IPS-20b (cell line): ENCODE measurements at regions not wholly inside any gene's neighbourhood (a gene's known extent, or its start where the extent isn't known, plus 50 kb on each side); places are given as distances from the start of the nearest gene placed in this dataset.

ENCODE experiments used
- H3K27ac ChIP-seq: one replicate; pipeline ENCODE4 v1.5.1; 2013; ENCODE audit warnings: low read length
- H3K27me3 ChIP-seq: 2 replicates; pipeline ENCODE4 v1.6.1; 2013; ENCODE audit warnings: mild to moderate bottlenecking, low read length, inconsistent platforms; ENCODE audit not compliant: insufficient read depth
- H3K36me3 ChIP-seq: 2 replicates; pipeline ENCODE4 v1.6.1; 2013; ENCODE audit warnings: low read depth, mild to moderate bottlenecking, inconsistent platforms, low read length, moderate library complexity; ENCODE audit not compliant: insufficient read depth
- H3K4me1 ChIP-seq: 2 replicates; pipeline ENCODE4 v1.6.1; 2013; ENCODE audit warnings: mild to moderate bottlenecking, control low read depth, inconsistent platforms, low read length, moderate library complexity; ENCODE audit not compliant: insufficient read depth
- H3K4me3 ChIP-seq: 2 replicates; pipeline ENCODE4 v1.5.1; 2013; ENCODE audit warnings: mild to moderate bottlenecking, low read length, inconsistent platforms
- H3K9ac ChIP-seq: 2 replicates; pipeline ENCODE4 v1.6.1; 2013; ENCODE audit warnings: low read depth, mild to moderate bottlenecking, inconsistent platforms, low read length, moderate library complexity
- H3K9me3 ChIP-seq: 2 replicates; pipeline ENCODE4 v1.6.1; 2013; ENCODE audit warnings: mild to moderate bottlenecking, low read depth, low read length, inconsistent platforms; ENCODE audit not compliant: insufficient read depth

DNA sequence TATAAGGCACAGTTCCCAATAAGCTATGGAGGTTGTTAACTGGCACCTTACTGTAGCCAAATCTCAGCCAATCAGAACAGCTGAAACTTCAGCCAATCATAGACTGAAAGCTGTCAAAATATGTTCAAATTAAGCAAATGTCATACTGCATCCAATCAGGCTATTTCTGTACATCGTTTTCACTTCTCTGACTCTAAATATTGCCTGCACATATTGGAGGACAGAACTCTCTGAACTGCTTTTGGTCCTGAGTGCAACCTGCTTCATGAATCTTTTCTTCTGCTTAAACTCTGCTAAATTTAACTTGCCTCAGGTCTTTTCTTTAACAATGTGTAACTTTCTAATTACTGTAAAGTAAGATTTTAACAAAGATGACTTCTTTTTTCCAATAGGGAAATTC lies 1198.9 kb upstream of the PCDH7 start:
- H3K4me1 ChIP-seq, result no peaks in the 10 kb centered on the region
- H3K36me3 ChIP-seq, result no peaks in the 10 kb centered on the region
- no peak overlapping the region for H3K27ac ChIP-seq
- H3K4me3 ChIP-seq, result no peak overlapping the region
- H3K9me3 ChIP-seq, result no peaks in the 10 kb centered on the region; the same call in 1 of the 2 replicates
- no peaks in the 10 kb centered on the region for H3K27me3 ChIP-seq
- no peak overlapping the region for H3K9ac ChIP-seq

DNA sequence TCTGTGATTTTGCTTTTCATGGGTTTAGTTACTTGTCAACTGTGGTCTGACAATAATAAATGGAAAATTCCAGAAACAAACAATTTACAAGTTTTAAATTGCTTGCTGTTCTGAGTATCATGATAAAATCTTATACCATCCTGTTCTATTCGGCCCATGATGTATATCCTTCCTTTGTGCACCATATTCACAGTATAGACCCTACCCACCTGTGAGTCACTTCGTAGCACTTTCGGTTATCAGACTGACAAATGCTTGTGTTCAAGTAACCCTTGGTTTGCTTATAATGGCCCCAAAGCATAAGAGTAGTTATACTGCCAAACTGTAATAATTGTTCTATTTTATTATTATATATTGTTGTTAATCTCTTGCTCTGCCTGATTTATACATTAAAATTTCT lies 1183.4 kb upstream of the PCDH7 start:
- no peaks in the 10 kb centered on the region for H3K36me3 ChIP-seq
- no peak overlapping the region for H3K9ac ChIP-seq
- no peaks in the 10 kb centered on the region for H3K27me3 ChIP-seq
- H3K9me3 ChIP-seq, result peaks cover under 1% of the 10 kb centered on the region; the same call in 1 of the 2 replicates
- no peak overlapping the region for H3K4me3 ChIP-seq
- no peak overlapping the region for H3K27ac ChIP-seq
- no peaks in the 10 kb centered on the region for H3K4me1 ChIP-seq

DNA sequence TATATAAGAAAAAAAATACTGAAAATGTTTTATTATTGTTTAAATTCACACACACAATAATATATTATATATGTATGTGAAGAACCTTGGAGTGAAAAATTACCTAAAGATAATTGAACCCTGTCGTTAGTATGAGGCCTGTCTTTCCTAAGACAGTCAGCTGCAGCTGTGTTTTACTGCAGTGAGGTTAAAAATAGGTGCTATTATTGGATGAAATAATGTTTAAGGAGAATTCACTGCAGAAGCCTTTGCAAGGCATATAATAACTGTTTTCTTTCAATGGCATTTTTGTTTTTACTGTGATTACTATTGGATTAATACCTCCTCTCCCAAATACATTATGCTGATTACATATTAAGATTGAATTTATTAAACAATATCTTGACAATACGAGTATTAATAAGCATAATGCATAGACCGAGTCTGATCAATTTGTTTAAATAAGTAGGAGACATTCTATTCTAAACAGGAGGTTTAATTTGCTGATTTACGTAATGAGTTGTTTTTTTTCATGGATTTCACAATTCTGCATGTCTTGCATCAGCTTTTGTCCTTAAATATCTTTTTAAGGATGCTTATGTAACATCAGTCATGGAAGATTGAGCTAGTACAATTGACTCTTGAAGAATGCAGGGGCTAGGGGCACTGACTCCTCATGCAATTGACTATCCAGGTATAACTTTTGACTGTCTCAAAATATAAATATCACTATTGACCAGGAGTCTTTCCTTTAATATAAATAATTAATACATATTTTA lies 1181.1 kb upstream of the PCDH7 start:
- peaks cover 12% of the 10 kb centered on the region; the same call in 1 of the 2 replicates for H3K9me3 ChIP-seq
- no peak overlapping the region for H3K27ac ChIP-seq

DNA sequence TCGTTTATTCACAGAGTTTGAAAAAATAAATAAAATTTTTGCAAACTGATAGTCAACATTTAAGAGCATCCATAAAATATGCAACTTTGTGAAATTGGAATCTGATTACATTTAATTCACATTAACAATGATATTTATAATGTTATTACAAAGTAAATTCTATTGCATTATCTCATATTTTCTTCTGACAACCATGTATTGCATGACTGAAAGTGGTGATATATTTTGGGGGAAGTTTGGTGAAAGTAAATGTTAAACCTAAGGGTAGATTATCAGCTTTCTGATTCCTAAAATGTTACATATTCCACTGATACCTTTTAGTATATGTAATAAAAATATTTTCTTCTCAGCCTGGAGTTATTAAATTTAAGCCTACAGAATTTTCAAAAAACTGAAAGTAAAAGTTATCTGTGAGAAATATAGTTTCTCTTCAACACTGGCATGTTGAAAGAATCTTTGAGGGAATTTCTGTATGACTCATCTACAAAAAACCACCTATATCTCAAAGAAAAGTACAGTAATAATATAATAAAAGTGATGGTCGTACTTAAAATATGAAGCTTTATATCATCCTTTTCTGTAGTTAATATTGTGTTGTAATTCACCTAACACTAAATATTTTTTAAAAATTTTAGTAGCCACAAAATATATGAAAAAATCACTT lies 1179.6 kb upstream of the PCDH7 start:
- Histone ChIP-seq H3K27me3 (no peaks in the 10 kb centered on the region), H3K27ac (no peak overlapping the region), H3K36me3 (no peaks in the 10 kb centered on the region), H3K4me3 (no peak overlapping the region), H3K9ac (no peak overlapping the region), H3K9me3 (peaks cover 12% of the 10 kb centered on the region; the same call in 1 of the 2 replicates), H3K4me1 (no peaks in the 10 kb centered on the region)

More for the DNA sequence above, 1181.1 kb upstream of the PCDH7 start:
- H3K9ac ChIP-seq, result no peak overlapping the region
- H3K4me1 ChIP-seq, result no peaks in the 10 kb centered on the region
- no peaks in the 10 kb centered on the region for H3K27me3 ChIP-seq
- H3K36me3 ChIP-seq, result no peaks in the 10 kb centered on the region
- no peak overlapping the region for H3K4me3 ChIP-seq

DNA sequence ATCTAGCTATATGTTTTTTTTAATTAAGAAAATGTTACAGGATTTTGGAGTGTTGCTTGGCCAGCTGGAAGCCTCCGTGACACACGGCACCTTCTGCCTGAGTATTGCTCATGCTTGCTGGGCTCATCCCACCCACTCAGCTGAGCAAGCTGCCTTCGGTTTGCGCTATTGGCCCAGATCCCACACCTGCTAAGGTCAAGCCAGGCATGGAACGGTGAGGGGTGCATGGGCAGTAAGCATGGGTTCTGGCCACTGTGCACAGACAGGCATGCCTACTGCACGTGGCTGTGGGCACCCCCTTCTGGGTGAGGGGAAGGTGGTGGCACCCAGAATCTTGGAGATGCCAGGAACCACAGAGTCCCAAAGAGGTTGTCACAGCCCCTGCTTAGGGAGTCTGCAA lies 1178.4 kb upstream of the PCDH7 start:
- Histone ChIP-seq H3K9me3 (peaks cover 12% of the 10 kb centered on the region; the same call in 1 of the 2 replicates), H3K36me3 (no peaks in the 10 kb centered on the region), H3K27ac (no peak overlapping the region), H3K27me3 (no peaks in the 10 kb centered on the region), H3K4me3 (no peak overlapping the region), H3K4me1 (no peaks in the 10 kb centered on the region), H3K9ac (no peak overlapping the region)

DNA sequence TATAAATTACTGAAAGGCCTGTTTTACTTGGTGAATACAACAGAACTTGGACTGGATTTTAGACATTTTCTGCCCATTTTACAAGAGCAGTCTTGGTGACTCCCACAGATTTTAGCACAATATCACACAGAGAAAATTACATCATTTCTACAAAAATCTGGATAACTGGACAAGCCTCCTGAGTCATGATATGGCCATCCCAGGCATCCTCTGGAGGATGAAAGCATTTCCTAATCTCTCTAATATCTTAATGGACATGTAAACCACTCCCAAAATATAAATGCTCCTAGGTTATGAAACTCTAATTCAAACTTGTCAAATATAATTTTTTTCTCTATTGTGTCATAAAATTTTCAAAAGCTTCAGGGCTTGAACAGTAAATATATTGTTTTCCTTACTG lies 1170.8 kb upstream of the PCDH7 start:
- no peak overlapping the region for H3K4me3 ChIP-seq
- no peaks in the 10 kb centered on the region for H3K36me3 ChIP-seq
- H3K9me3 ChIP-seq, result no peaks in the 10 kb centered on the region
- H3K4me1 ChIP-seq, result no peaks in the 10 kb centered on the region
- no peaks in the 10 kb centered on the region for H3K27me3 ChIP-seq
- H3K9ac ChIP-seq, result no peak overlapping the region
- no peak overlapping the region for H3K27ac ChIP-seq

DNA sequence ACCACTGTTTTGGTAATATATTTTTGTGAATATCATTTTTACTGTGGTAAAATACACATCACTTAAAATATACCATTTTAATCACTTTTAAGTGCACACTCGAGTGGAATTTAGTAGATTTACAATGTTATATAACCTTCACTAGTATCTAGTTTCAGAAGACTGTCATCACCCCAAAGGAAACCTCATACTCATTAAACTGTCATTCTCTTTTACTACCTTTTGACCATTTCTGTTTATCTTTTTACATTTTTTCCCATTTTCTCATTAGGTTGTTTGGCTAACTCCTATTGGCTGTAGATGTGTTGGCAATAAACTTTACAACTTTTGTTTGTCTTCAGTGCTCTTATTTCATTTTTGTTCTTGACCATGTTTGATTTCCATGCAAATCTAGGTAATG lies 1168.3 kb upstream of the PCDH7 start:
- Histone ChIP-seq H3K27me3 (no peaks in the 10 kb centered on the region), H3K9ac (no peak overlapping the region), H3K27ac (no peak overlapping the region), H3K36me3 (no peaks in the 10 kb centered on the region), H3K4me1 (no peaks in the 10 kb centered on the region), H3K9me3 (no peaks in the 10 kb centered on the region), H3K4me3 (no peak overlapping the region)

DNA sequence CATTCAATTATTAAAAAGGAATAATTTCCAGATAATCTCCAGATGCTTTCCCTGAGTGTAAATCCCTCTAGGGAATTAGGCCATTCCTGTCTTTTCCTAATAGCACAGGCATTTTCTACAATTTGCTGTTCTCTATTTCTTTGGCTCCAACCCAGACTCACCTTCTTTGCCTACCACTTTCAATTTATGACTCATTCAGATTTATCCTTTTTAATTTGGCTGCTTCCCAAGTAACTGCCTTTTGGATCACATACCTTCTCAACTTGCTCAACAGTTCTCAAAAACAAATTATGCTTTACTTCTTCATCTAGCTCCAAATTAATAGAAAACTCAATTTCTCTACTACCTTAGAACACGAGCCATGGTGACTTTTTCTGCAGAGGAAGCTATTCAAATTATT lies 1166.3 kb upstream of the PCDH7 start:
- H3K36me3 ChIP-seq, result no peaks in the 10 kb centered on the region
- H3K9ac ChIP-seq, result no peak overlapping the region
- H3K27me3 ChIP-seq, result no peaks in the 10 kb centered on the region
- H3K27ac ChIP-seq, result no peak overlapping the region
- no peaks in the 10 kb centered on the region for H3K4me1 ChIP-seq
- H3K9me3 ChIP-seq, result no peaks in the 10 kb centered on the region
- no peak overlapping the region for H3K4me3 ChIP-seq

DNA sequence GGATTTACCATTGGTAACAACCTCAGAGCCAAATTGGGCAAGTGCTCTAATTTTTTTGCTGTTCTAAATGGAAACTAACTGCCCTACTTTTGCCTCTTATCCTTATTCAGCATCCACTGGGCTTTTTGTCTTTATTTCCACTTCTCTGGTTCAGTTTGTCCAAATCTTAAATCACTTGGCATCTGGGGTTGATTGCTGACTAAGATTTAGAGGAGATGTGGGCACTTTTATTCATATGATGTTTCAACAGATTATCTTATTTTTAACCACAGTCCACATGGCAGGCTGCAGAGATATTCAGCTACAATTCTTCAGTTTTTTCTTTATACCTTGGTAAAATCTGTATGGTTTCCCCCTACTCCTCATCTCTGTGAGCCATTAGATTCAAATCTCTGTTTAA lies 1161.4 kb upstream of the PCDH7 start:
- Histone ChIP-seq H3K4me1 (no peaks in the 10 kb centered on the region), H3K27me3 (no peaks in the 10 kb centered on the region), H3K9ac (no peak overlapping the region), H3K9me3 (no peaks in the 10 kb centered on the region), H3K27ac (no peak overlapping the region), H3K36me3 (no peaks in the 10 kb centered on the region), H3K4me3 (no peak overlapping the region)

DNA sequence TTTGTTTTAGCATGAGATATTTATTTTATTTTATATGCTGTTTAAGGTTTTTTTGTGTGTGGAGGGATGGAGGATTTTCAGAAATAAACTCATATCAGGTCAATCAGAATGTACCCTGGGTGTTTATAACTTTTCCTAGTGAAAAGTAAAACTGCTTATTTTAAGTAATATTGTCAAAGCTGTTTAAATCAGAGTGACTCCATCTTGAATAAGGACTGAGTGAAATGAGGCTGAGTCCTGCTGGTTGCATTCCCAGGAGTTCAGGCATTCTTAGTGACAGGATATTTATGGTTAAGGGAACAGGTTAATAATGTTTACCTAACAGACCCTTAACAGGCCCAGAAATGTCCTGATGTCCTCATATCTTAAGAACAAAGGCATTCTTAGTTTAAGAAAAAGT lies 1160.9 kb upstream of the PCDH7 start:
- H3K4me1 ChIP-seq, result no peaks in the 10 kb centered on the region
- no peak overlapping the region for H3K9ac ChIP-seq
- no peak overlapping the region for H3K27ac ChIP-seq
- no peaks in the 10 kb centered on the region for H3K27me3 ChIP-seq
- no peaks in the 10 kb centered on the region for H3K36me3 ChIP-seq
- no peak overlapping the region for H3K4me3 ChIP-seq
- H3K9me3 ChIP-seq, result no peaks in the 10 kb centered on the region

DNA sequence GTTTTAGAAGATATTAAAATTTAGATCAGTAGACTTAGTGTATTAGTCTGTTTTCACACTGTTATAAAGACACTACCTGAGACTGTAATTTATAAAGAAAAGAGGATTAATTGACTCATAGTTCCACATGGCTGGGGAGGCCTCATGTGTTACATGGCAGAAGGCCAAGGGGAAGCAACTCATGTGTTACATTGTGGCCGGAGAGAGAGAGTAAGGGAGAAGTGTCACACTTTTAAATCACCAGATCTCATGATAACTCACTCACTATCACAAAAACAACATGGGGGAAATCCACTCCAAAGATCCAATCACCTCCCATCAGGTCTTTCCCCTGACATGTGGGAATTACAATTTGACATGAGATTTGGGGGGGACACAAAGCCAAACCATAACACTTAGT lies 1159.7 kb upstream of the PCDH7 start:
- H3K27ac ChIP-seq, result no peak overlapping the region
- H3K36me3 ChIP-seq, result no peaks in the 10 kb centered on the region
- H3K9me3 ChIP-seq, result no peaks in the 10 kb centered on the region

DNA sequence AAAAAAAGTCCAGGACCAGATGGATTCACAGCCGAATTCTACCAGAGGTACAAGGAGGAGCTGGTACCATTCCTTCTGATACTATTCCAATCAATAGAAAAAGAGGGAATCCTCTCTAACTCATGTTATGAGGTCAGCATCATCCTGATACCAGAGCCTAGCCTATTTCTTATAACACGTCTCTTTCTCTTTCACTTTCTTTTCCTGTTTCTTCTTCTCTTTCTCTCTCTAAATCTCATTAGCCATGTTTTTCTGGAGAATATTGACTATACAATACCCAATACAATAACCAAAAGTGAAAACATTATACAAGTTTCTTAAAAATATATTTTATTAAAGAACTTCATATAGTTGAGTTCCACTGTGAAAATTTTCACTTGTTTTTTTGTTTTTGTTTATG lies 1154.9 kb upstream of the PCDH7 start:
- H3K4me3 ChIP-seq, result no peak overlapping the region
- no peaks in the 10 kb centered on the region for H3K27me3 ChIP-seq
- H3K36me3 ChIP-seq, result no peaks in the 10 kb centered on the region
- H3K9ac ChIP-seq, result no peak overlapping the region
- H3K27ac ChIP-seq, result no peak overlapping the region
- no peaks in the 10 kb centered on the region for H3K4me1 ChIP-seq
- H3K9me3 ChIP-seq, result no peaks in the 10 kb centered on the region

More for the DNA sequence above, 1159.7 kb upstream of the PCDH7 start:
- Histone ChIP-seq H3K4me1 (no peaks in the 10 kb centered on the region), H3K27me3 (no peaks in the 10 kb centered on the region), H3K9ac (no peak overlapping the region), H3K4me3 (no peak overlapping the region)
